ENCODE measurements at regions not wholly inside any gene's neighbourhood (a gene's known extent, or its start where the extent isn't known, plus 50 kb on each side); places are given as distances from the start of the nearest gene placed in this dataset.

DNA sequence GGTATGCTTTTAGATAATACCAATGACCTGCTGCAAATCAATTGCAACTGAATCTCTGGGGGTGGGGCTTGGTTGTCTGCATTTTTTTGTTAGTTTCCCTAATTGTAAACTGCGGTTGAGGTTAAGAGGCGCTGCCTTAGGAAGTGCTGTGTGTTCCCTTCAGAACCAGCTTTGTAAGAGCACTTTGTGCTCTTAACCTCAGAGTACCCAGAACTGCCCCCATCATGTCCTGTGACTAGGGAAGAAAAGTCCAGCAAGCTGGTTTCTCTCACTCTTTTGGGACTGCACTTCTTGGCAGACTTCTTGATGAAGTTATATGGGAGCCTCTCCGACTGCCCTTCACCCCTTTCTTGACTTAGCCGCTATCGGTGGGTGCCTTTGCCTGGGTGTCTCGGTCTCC, 245.5 kb upstream of the CXCR4 start:
- Mint-ChIP-seq H3K4me3 (ENCODE audit: low read depth, unreplicated experiment) (no peak overlapping the region), H3K27me3 (ENCODE audit: unreplicated experiment) (no peaks in the 10 kb centered on the region), H3K9me3 (ENCODE audit: low read depth, unreplicated experiment) (no peaks in the 10 kb centered on the region), H3K36me3 (ENCODE audit: insufficient read depth, unreplicated experiment) (no peaks in the 10 kb centered on the region), H3K27ac (ENCODE audit: unreplicated experiment) (no peak overlapping the region), H3K4me1 (ENCODE audit: low read depth, unreplicated experiment) (no peaks in the 10 kb centered on the region)
- CTCF ChIA-PET: no interaction called here
- BruUV-seq (replicated peaks): no TSS peak
- intact Hi-C loops (cut with micrococcal nuclease; ENCODE audit: unreplicated experiment): no loop called here
- TF ChIP-seq, protein P1, sequence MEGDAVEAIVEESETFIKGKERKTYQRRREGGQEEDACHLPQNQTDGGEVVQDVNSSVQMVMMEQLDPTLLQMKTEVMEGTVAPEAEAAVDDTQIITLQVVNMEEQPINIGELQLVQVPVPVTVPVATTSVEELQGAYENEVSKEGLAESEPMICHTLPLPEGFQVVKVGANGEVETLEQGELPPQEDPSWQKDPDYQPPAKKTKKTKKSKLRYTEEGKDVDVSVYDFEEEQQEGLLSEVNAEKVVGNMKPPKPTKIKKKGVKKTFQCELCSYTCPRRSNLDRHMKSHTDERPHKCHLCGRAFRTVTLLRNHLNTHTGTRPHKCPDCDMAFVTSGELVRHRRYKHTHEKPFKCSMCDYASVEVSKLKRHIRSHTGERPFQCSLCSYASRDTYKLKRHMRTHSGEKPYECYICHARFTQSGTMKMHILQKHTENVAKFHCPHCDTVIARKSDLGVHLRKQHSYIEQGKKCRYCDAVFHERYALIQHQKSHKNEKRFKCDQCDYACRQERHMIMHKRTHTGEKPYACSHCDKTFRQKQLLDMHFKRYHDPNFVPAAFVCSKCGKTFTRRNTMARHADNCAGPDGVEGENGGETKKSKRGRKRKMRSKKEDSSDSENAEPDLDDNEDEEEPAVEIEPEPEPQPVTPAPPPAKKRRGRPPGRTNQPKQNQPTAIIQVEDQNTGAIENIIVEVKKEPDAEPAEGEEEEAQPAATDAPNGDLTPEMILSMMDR (IDR thresholded peaks at IDR 0.05; ENCODE audit: unreplicated experiment): no peak
- DNase-seq: no peak

GRCh38 chr2:136362676-136363390, 244.9 kb upstream of the CXCR4 start:
- CTCF ChIA-PET: no interaction called here
- H3K9me3 Mint-ChIP-seq (ENCODE audit: low read depth, unreplicated experiment): no peaks in the 10 kb centered on the region

GRCh38 chr2:136361521-136361920, 243.6 kb upstream of the CXCR4 start:
- Mint-ChIP-seq H3K9me3 (ENCODE audit: low read depth, unreplicated experiment) (no peaks in the 10 kb centered on the region), H3K36me3 (ENCODE audit: insufficient read depth, unreplicated experiment) (no peaks in the 10 kb centered on the region), H3K27me3 (ENCODE audit: unreplicated experiment) (no peaks in the 10 kb centered on the region), H3K4me3 (ENCODE audit: low read depth, unreplicated experiment) (no peak overlapping the region), H3K27ac (ENCODE audit: unreplicated experiment) (no peak overlapping the region), H3K4me1 (ENCODE audit: low read depth, unreplicated experiment) (no peaks in the 10 kb centered on the region)
- BruUV-seq (replicated peaks): no TSS peak
- TF ChIP-seq, protein P1 (IDR thresholded peaks at IDR 0.05; ENCODE audit: unreplicated experiment): no peak
- DNase-seq: no peak
- CTCF ChIA-PET: no interaction called here
- intact Hi-C loops (cut with micrococcal nuclease; ENCODE audit: unreplicated experiment): no loop called here

More at GRCh38 chr2:136362676-136363390, 244.9 kb upstream of the CXCR4 start:
- BruUV-seq (replicated peaks): no TSS peak
- intact Hi-C loops (cut with micrococcal nuclease; ENCODE audit: unreplicated experiment): no loop called here
- DNase-seq: no peak
- H3K4me3 Mint-ChIP-seq (ENCODE audit: low read depth, unreplicated experiment): no peak overlapping the region
- TF ChIP-seq, protein P1 (IDR thresholded peaks at IDR 0.05; ENCODE audit: unreplicated experiment): no peak
- H3K27ac Mint-ChIP-seq (ENCODE audit: unreplicated experiment): no peak overlapping the region
- H3K27me3 Mint-ChIP-seq (ENCODE audit: unreplicated experiment): no peaks in the 10 kb centered on the region
- no peaks in the 10 kb centered on the region for H3K36me3 Mint-ChIP-seq (ENCODE audit: insufficient read depth, unreplicated experiment)
- no peaks in the 10 kb centered on the region for H3K4me1 Mint-ChIP-seq (ENCODE audit: low read depth, unreplicated experiment)

DNA sequence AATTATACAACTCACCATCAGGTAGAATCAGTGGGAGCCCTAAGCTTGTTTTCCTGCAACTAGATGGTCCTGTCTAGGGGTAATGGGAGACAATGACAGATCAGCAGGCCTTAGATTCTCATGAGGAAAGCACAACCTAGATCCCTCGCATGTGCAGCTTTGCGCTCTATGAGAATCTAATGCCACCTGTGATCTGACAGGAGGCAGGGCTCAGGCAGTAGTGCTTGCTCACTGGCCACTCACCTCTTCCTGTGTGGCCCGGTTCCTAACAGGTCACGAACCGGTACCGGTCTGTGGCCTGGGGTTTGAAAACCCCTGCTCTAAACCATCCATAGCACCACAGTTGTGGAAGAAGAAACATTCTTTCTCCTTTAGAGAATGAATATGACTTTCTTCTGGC, 242.8 kb upstream of the CXCR4 start:
- Mint-ChIP-seq H3K4me1 (ENCODE audit: low read depth, unreplicated experiment) (no peaks in the 10 kb centered on the region), H3K9me3 (ENCODE audit: low read depth, unreplicated experiment) (no peaks in the 10 kb centered on the region), H3K27ac (ENCODE audit: unreplicated experiment) (no peak overlapping the region), H3K27me3 (ENCODE audit: unreplicated experiment) (no peaks in the 10 kb centered on the region), H3K4me3 (ENCODE audit: low read depth, unreplicated experiment) (no peak overlapping the region), H3K36me3 (ENCODE audit: insufficient read depth, unreplicated experiment) (no peaks in the 10 kb centered on the region)
- intact Hi-C loops (cut with micrococcal nuclease; ENCODE audit: unreplicated experiment): no loop called here
- TF ChIP-seq, protein P1 (IDR thresholded peaks at IDR 0.05; ENCODE audit: unreplicated experiment): no peak
- no TSS peak for BruUV-seq (replicated peaks)
- CTCF ChIA-PET: no interaction called here
- no peak for DNase-seq
